ENCODE measurements at regions not wholly inside any gene's neighbourhood (a gene's known extent, or its start where the extent isn't known, plus 50 kb on each side); places are given as distances from the start of the nearest gene placed in this dataset.
A peak's percentile ranks its signal among the peaks of the same experiment; 100 is the strongest.

GRCh38 chr3:107970993-107971580 lies 119.7 kb downstream of the CD47 start:
- DNase-seq (no peak), ATAC-seq (no peak)
- no peaks in the 10 kb centered on the region for H3K36me3 ChIP-seq
- intact Hi-C loops (cut with DNase I) = no loop called here
- H3K4me1 ChIP-seq = peaks cover 0 to 31% (median 9%) of the 10 kb centered on the region in 12 donors
- no peak overlapping the region for H3K4me3 ChIP-seq
- TF ChIP-seq POLR2A (IDR thresholded peaks at IDR 0.05) (no peak), CTCF (IDR thresholded peaks at IDR 0.05) (no peak)
- no peaks in the 10 kb centered on the region for H3K9me3 ChIP-seq
- WGBS, 4 donors = 70 to 82% (median 76%) methylated on average over 1 of the region's 1 CpG
- no peaks in the 10 kb centered on the region for H3K27me3 ChIP-seq
- H3K27ac ChIP-seq = peak overlapping the region in 1 of 12 donors; percentile 71

GRCh38 chr3:107969994-107970819 lies 120.6 kb downstream of the CD47 start:
- WGBS, 4 donors = 28 to 48% (median 38%) methylated on average over 9 of the region's 9 CpGs
- Histone ChIP-seq H3K27ac (peak overlapping the region in 2 of 12 donors; percentile 55 to 71), H3K4me3 (no peak overlapping the region), H3K4me1 (peaks cover 0 to 23% (median 9%) of the 10 kb centered on the region in 12 donors), H3K9me3 (no peaks in the 10 kb centered on the region), H3K36me3 (no peaks in the 10 kb centered on the region), H3K27me3 (no peaks in the 10 kb centered on the region)
- intact Hi-C loops (cut with DNase I) = no loop called here
- peak in 3 of 4 donors; percentile 62 to 84 (median 77) for ATAC-seq
- DNase-seq = peak in 1 of 5 donors; percentile 21
- TF ChIP-seq POLR2A (IDR thresholded peaks at IDR 0.05) (no peak), CTCF (IDR thresholded peaks at IDR 0.05) (no peak)

- Histone ChIP-seq H3K36me3 (no peaks in the 10 kb centered on the region), H3K4me3 (no peak overlapping the region), H3K27me3 (no peaks in the 10 kb centered on the region), H3K27ac (peak overlapping the region in 1 of 12 donors; percentile 71), H3K9me3 (no peaks in the 10 kb centered on the region), H3K4me1 (peaks cover 0 to 22% (median 9%) of the 10 kb centered on the region in 12 donors)
- 95 to 99% (median 96%) methylated on average over 4 of the region's 4 CpGs for WGBS, 4 donors
- no peak for DNase-seq
- TF ChIP-seq POLR2A (IDR thresholded peaks at IDR 0.05) (no peak), CTCF (IDR thresholded peaks at IDR 0.05) (no peak)
- intact Hi-C loops (cut with DNase I) = no loop called here
- ATAC-seq = peak in 1 of 4 donors; percentile 12
These were observed 121.3 kb downstream of the CD47 start for GRCh38 chr3:107969525-107969924.

GRCh38 chr3:107966276-107966675 lies 124.6 kb downstream of the CD47 start:
- Histone ChIP-seq H3K27ac (no peak overlapping the region), H3K9me3 (no peaks in the 10 kb centered on the region), H3K36me3 (no peaks in the 10 kb centered on the region), H3K4me1 (peaks cover 0 to 21% (median 9%) of the 10 kb centered on the region in 12 donors), H3K4me3 (no peak overlapping the region), H3K27me3 (no peaks in the 10 kb centered on the region)
- WGBS, 4 donors = 76 to 93% (median 84%) methylated on average over 5 of the region's 5 CpGs
- intact Hi-C loops (cut with DNase I) = no loop called here
- DNase-seq (no peak), ATAC-seq (no peak)
- TF ChIP-seq POLR2A (IDR thresholded peaks at IDR 0.05) = no peak
- TF ChIP-seq CTCF (IDR thresholded peaks at IDR 0.05) = no peak
